Mesothelial cell of epicardium (in vitro differentiated cells): ENCODE measurements at regions not wholly inside any gene's neighbourhood (a gene's known extent, or its start where the extent isn't known, plus 50 kb on each side); places are given as distances from the start of the nearest gene placed in this dataset.

Source experiments
- DNase-seq, 2 experiments: peaks; one replicate each; pipeline ENCODE4 v3.0.0; 2021; ENCODE audit warnings: low spot score in 2 of 2; ENCODE audit not compliant: unreplicated experiment in 2 of 2
- H3K27ac Mint-ChIP-seq: 2 replicates; pipeline ENCODE4 v1.8.0; 2021; ENCODE audit warnings: mixed read lengths
- H3K27me3 Mint-ChIP-seq: 2 replicates; pipeline ENCODE4 v1.8.0; 2021; ENCODE audit warnings: low read depth, mixed read lengths
- H3K36me3 Mint-ChIP-seq: 2 replicates; pipeline ENCODE4 v1.8.0; 2021; ENCODE audit warnings: mixed read lengths
- H3K4me1 Mint-ChIP-seq: 2 replicates; pipeline ENCODE4 v1.8.0; 2021; ENCODE audit warnings: mixed read lengths
- H3K4me3 Mint-ChIP-seq: 2 replicates; pipeline ENCODE4 v1.8.0; 2021; ENCODE audit warnings: mild to moderate bottlenecking, moderate library complexity, mixed read lengths
- H3K9me3 Mint-ChIP-seq: 2 replicates; pipeline ENCODE4 v1.8.0; 2021; ENCODE audit warnings: mixed read lengths
- CTCF ChIP-seq: fragments of 200-600 bp; sonication (generic); IDR thresholded peaks from one replicate; pipeline ENCODE4 v1.5.0; 2021; ENCODE audit warnings: antibody characterized with exemption; ENCODE audit not compliant: unreplicated experiment

DNA sequence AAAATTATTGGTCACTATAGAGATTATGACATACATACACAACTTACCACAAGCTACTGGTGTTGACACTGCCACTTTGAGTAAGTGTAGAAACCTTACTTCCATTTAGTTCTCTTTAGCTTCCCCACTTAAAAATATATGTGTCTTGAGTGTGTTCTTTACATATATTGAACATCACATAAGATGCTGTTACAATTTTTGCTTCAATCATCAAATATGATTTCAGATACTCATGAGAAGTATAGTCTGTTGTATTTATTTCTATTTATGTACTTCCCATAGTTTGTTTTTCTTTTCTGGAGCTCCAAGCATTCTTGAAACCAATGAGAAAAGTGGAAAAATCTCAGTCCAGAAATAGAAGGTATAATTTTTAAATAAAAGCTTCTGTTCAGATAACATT lies 102.7 kb upstream of the SDK1 start:
- Mint-ChIP-seq H3K4me3 (no peak overlapping the region), H3K36me3 (no peaks in the 10 kb centered on the region), H3K27ac (no peak overlapping the region), H3K4me1 (peaks cover 7% of the 10 kb centered on the region), H3K27me3 (peaks cover 12% of the 10 kb centered on the region), H3K9me3 (peaks cover 24% of the 10 kb centered on the region)
- TF ChIP-seq CTCF = no peak
- DNase-seq = no peak

- no peak for TF ChIP-seq CTCF
- no peak overlapping the region for H3K4me3 Mint-ChIP-seq
- H3K9me3 Mint-ChIP-seq = peaks cover 15% of the 10 kb centered on the region
- H3K4me1 Mint-ChIP-seq = peaks cover 3% of the 10 kb centered on the region
- H3K27me3 Mint-ChIP-seq = peaks cover 27% of the 10 kb centered on the region
- H3K36me3 Mint-ChIP-seq = no peaks in the 10 kb centered on the region
- H3K27ac Mint-ChIP-seq = no peak overlapping the region
- no peak for DNase-seq
These were observed 100.5 kb upstream of the SDK1 start for GRCh38 chr7:3200504-3200903.

GRCh38 chr7:3201306-3201705 lies 99.7 kb upstream of the SDK1 start:
- Mint-ChIP-seq H3K36me3 (no peaks in the 10 kb centered on the region), H3K27me3 (peaks cover 31% of the 10 kb centered on the region), H3K4me3 (no peak overlapping the region), H3K27ac (no peak overlapping the region), H3K4me1 (peaks cover 3% of the 10 kb centered on the region), H3K9me3 (peaks cover 15% of the 10 kb centered on the region)
- DNase-seq = no peak
- no peak for TF ChIP-seq CTCF

GRCh38 chr7:3201937-3202710 lies 98.9 kb upstream of the SDK1 start:
- Mint-ChIP-seq H3K36me3 (no peaks in the 10 kb centered on the region), H3K27me3 (peaks cover 32% of the 10 kb centered on the region), H3K4me1 (peaks cover 3% of the 10 kb centered on the region), H3K27ac (no peak overlapping the region), H3K9me3 (peaks cover 15% of the 10 kb centered on the region), H3K4me3 (no peak overlapping the region)
- no peak for TF ChIP-seq CTCF
- no peak for DNase-seq

DNA sequence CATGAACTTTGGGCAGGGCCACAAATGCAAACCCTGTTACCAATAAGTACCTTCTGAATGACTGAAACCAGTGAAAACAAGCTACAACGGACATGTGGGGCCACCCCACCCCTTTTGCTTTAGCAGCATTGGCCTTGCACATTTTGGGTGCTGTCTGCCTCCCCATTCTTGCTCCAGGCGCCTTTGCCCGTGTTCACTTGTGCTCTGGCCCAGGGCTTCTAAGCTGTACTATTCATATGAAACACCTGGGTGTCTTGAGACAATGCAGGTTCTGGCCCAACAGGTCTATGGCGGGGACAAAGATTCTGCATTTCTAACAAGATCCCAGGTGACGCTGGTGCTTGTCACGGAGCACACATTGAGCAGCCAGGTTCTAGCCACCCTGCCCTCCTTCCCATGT lies 96.5 kb upstream of the SDK1 start:
- no peaks in the 10 kb centered on the region for H3K36me3 Mint-ChIP-seq
- DNase-seq = peak in 1 of 2 experiments; percentile 29
- H3K27ac Mint-ChIP-seq = no peak overlapping the region
- H3K27me3 Mint-ChIP-seq = peaks cover 44% of the 10 kb centered on the region
- no peak overlapping the region for H3K4me3 Mint-ChIP-seq
- peaks cover 5% of the 10 kb centered on the region for H3K9me3 Mint-ChIP-seq
- no peak for TF ChIP-seq CTCF
- H3K4me1 Mint-ChIP-seq = peaks cover 9% of the 10 kb centered on the region
